Activated CD8-positive, alpha-beta memory T cell treated with anti-CD3 and anti-CD28 coated beads, Interleukin-2, amount 10 ng/mL, durations not matched to agents 7 days and 5 days (primary cell): ENCODE measurements at regions not wholly inside any gene's neighbourhood (a gene's known extent, or its start where the extent isn't known, plus 50 kb on each side); places are given as distances from the start of the nearest gene placed in this dataset.

Experiments
- ATAC-seq: fragments of 150-1000 bp; cut with Tn5 transposase; one replicate; pipeline ENCODE4 v1.10.0; 2021; ENCODE audit warnings: moderate library complexity
- CTCF ChIA-PET: fragments of 350-600 bp; sonication (Branson Sonifier 250); formaldehyde crosslinking; loops from one replicate; lab custom pipeline; 2021; ENCODE audit warnings: antibody characterized with exemption; lab: Charles Lee
- DNase-seq: peaks from one replicate; pipeline ENCODE4 v3.0.0-alpha.2; 2020
- H3K27ac Mint-ChIP-seq: one replicate; pipeline ENCODE4 v1.8.0; 2021; ENCODE audit warnings: mild to moderate bottlenecking, mixed read lengths
- H3K27me3 Mint-ChIP-seq: one replicate; pipeline ENCODE4 v1.8.0; 2021; ENCODE audit warnings: mixed read lengths
- H3K36me3 Mint-ChIP-seq: one replicate; pipeline ENCODE4 v1.8.0; 2021; ENCODE audit warnings: mild to moderate bottlenecking, mixed read lengths
- H3K4me1 Mint-ChIP-seq: one replicate; pipeline ENCODE4 v1.8.0; 2021; ENCODE audit warnings: mixed read lengths
- H3K4me3 Mint-ChIP-seq: one replicate; pipeline ENCODE4 v1.8.0; 2021; ENCODE audit warnings: mild to moderate bottlenecking, moderate library complexity, mixed read lengths
- H3K9me3 Mint-ChIP-seq: one replicate; pipeline ENCODE4 v1.8.0; 2022; ENCODE audit warnings: low read depth, mixed read lengths

GRCh38 chr2:33903215-33903614 lies 304.1 kb upstream of the FAM98A start:
- CTCF ChIA-PET: no interaction called here
- peaks cover 2% of the 10 kb centered on the region for H3K9me3 Mint-ChIP-seq
- DNase-seq (no peak), ATAC-seq (no peak)
- no peak overlapping the region for H3K27ac Mint-ChIP-seq
- H3K27me3 Mint-ChIP-seq: no peaks in the 10 kb centered on the region
- H3K4me3 Mint-ChIP-seq: no peak overlapping the region
- no peaks in the 10 kb centered on the region for H3K4me1 Mint-ChIP-seq
- H3K36me3 Mint-ChIP-seq: no peaks in the 10 kb centered on the region

GRCh38 chr2:33900610-33901009 lies 301.5 kb upstream of the FAM98A start:
- DNase-seq (no peak), ATAC-seq (no peak)
- no peaks in the 10 kb centered on the region for H3K27me3 Mint-ChIP-seq
- H3K36me3 Mint-ChIP-seq: no peaks in the 10 kb centered on the region
- CTCF ChIA-PET: no interaction called here
- no peak overlapping the region for H3K4me3 Mint-ChIP-seq
- H3K9me3 Mint-ChIP-seq: peaks cover 4% of the 10 kb centered on the region
- H3K4me1 Mint-ChIP-seq: no peaks in the 10 kb centered on the region
- H3K27ac Mint-ChIP-seq: no peak overlapping the region

GRCh38 chr2:33897741-33898140 lies 298.6 kb upstream of the FAM98A start:
- H3K36me3 Mint-ChIP-seq: no peaks in the 10 kb centered on the region
- CTCF ChIA-PET: no interaction called here
- ATAC-seq (no peak), DNase-seq (no peak)
- H3K4me1 Mint-ChIP-seq: no peaks in the 10 kb centered on the region
- no peak overlapping the region for H3K27ac Mint-ChIP-seq
- no peaks in the 10 kb centered on the region for H3K27me3 Mint-ChIP-seq
- peaks cover 6% of the 10 kb centered on the region for H3K9me3 Mint-ChIP-seq
- H3K4me3 Mint-ChIP-seq: no peak overlapping the region

DNA sequence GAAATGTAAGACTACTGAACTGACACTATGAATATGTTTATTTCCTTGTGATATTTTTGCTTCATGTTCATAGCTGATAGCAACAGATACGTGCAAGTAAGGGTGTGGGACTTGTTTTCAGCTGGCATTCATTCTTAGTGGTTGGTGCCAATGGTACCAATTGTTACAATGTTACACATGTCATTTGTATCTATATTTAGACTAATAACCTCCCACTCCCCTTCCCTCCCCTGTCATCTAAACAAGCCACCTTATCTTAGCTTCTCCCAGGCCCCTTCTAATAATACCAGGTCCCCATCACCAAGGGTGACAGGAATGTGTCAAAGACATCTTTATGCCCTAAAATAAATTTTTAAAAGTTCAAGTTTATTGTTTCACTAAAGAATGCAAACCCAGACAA lies 294.7 kb upstream of the FAM98A start:
- no peaks in the 10 kb centered on the region for H3K36me3 Mint-ChIP-seq
- H3K9me3 Mint-ChIP-seq: peaks cover 6% of the 10 kb centered on the region
- no peak for ATAC-seq
- H3K4me3 Mint-ChIP-seq: no peak overlapping the region
- no peak for DNase-seq
- no peaks in the 10 kb centered on the region for H3K4me1 Mint-ChIP-seq
- CTCF ChIA-PET: no interaction called here
- no peaks in the 10 kb centered on the region for H3K27me3 Mint-ChIP-seq
- H3K27ac Mint-ChIP-seq: no peak overlapping the region

- Mint-ChIP-seq H3K36me3 (no peaks in the 10 kb centered on the region), H3K4me1 (no peaks in the 10 kb centered on the region), H3K27ac (no peak overlapping the region), H3K4me3 (no peak overlapping the region), H3K9me3 (peaks cover 6% of the 10 kb centered on the region), H3K27me3 (no peaks in the 10 kb centered on the region)
- CTCF ChIA-PET: no interaction called here
- ATAC-seq (no peak), DNase-seq (no peak)
Measured at GRCh38 chr2:33891616-33892015, 292.5 kb upstream of the FAM98A start.

DNA sequence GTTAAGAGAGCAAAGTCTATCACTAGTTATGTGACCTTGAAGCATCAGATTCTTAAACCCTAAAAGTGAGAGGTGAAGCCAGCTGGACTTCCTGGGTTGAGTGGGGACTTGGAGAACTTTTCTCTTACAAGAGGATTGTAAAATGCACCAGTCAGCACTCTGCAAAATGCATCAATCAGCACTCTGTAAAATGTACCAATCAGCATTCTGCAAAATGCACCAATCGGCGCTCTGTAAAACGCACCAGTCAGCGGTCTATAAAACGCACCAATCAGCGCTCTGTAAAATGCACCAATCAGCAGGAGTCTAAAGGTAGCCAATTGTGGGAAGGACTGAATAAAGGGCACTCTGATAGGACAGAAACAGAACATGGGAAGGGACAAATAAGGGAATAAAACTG lies 291.6 kb upstream of the FAM98A start:
- no peak overlapping the region for H3K4me3 Mint-ChIP-seq
- no peaks in the 10 kb centered on the region for H3K4me1 Mint-ChIP-seq
- no peaks in the 10 kb centered on the region for H3K27me3 Mint-ChIP-seq
- no peak for DNase-seq
- CTCF ChIA-PET: no interaction called here
- peaks cover 4% of the 10 kb centered on the region for H3K9me3 Mint-ChIP-seq
- H3K36me3 Mint-ChIP-seq: no peaks in the 10 kb centered on the region
- no peak overlapping the region for H3K27ac Mint-ChIP-seq
- ATAC-seq: no peak

DNA sequence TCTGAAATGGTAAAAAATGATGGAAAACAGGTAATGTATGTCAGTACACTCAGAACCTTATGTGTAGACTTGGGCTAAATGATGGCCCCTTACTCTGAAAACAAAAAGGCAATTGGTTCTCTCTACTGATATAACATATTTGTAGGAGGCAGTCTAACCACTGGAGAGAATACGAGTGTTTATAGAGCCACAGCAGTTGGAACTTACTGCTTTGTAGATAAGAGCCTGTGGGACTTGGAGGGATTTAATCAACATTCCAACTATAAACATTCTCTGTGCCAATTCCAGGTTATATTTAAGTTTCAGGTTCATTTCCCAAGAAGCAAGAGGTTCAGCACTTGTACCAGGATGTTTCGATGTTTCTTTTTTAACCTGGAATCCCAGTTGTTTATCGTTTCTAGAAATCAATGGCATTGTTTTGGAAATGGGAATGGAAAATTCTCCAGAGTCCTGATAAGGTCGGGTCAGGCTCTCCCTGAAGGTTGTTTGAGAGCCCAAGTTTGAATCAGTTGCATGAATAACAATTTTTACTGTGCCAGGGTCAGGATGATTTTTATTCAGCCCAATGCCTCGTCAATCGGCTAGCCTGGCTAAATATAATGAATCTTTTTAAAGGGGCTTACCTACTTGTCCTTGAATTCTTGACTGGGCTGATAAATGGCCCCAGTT lies 278.4 kb upstream of the FAM98A start:
- Mint-ChIP-seq H3K27ac (no peak overlapping the region), H3K4me3 (no peak overlapping the region), H3K27me3 (no peaks in the 10 kb centered on the region), H3K36me3 (no peaks in the 10 kb centered on the region), H3K4me1 (no peaks in the 10 kb centered on the region), H3K9me3 (peaks cover 2% of the 10 kb centered on the region)
- no peak for DNase-seq
- ATAC-seq: no peak
- CTCF ChIA-PET: no interaction called here

- Mint-ChIP-seq H3K4me3 (no peak overlapping the region), H3K36me3 (no peaks in the 10 kb centered on the region), H3K4me1 (no peaks in the 10 kb centered on the region), H3K27me3 (no peaks in the 10 kb centered on the region), H3K9me3 (peaks cover 10% of the 10 kb centered on the region), H3K27ac (no peak overlapping the region)
- CTCF ChIA-PET: no interaction called here
- ATAC-seq (no peak), DNase-seq (no peak)
Measured at GRCh38 chr2:33873076-33873605, 274.0 kb upstream of the FAM98A start.

DNA sequence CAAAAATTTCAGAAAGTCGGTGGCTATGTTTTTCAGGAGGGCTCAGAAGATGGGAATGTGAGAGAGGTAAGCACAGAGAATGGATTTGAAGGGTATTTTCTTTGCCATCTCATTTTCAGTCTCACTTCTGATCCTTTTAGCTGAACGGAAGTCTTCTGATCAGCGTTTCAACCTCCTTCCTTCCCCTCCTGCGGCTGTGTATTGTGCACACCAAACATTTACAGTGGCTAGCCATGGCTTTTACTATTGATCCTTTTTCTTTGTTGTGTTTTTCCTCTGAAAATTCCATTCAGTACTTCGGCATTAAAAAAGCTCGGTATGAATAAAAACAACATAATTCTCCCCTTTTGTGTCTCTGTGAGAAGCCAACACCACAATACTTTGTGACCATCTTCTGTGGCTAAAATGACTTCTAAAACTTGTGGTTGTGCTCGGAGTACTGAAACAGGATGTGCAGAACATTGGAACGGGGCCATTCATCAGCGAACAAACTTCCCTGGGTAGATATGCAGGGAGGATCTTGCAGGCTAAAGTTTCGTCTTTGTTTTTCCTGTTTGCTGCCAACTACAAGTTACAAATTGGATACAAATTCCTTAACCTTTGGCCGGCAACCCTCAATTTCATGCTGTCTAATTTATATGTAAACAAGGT lies 260.8 kb upstream of the FAM98A start:
- CTCF ChIA-PET: no interaction called here
- Mint-ChIP-seq H3K27ac (no peak overlapping the region), H3K27me3 (no peaks in the 10 kb centered on the region), H3K4me3 (no peak overlapping the region), H3K36me3 (no peaks in the 10 kb centered on the region), H3K4me1 (no peaks in the 10 kb centered on the region), H3K9me3 (peaks cover 5% of the 10 kb centered on the region)
- DNase-seq (no peak), ATAC-seq (no peak)

GRCh38 chr2:33859176-33859575 lies 260.1 kb upstream of the FAM98A start:
- Mint-ChIP-seq H3K27ac (no peak overlapping the region), H3K36me3 (no peaks in the 10 kb centered on the region), H3K9me3 (peaks cover 5% of the 10 kb centered on the region), H3K4me1 (no peaks in the 10 kb centered on the region), H3K4me3 (no peak overlapping the region), H3K27me3 (no peaks in the 10 kb centered on the region)
- ATAC-seq (no peak), DNase-seq (no peak)
- CTCF ChIA-PET: no interaction called here

GRCh38 chr2:33848486-33848885 lies 249.4 kb upstream of the FAM98A start:
- H3K27ac Mint-ChIP-seq: no peak overlapping the region
- ATAC-seq (no peak), DNase-seq (no peak)
- CTCF ChIA-PET: no interaction called here
- H3K4me3 Mint-ChIP-seq: no peak overlapping the region
- no peaks in the 10 kb centered on the region for H3K4me1 Mint-ChIP-seq
- no peaks in the 10 kb centered on the region for H3K27me3 Mint-ChIP-seq
- no peaks in the 10 kb centered on the region for H3K36me3 Mint-ChIP-seq
- peaks cover 13% of the 10 kb centered on the region for H3K9me3 Mint-ChIP-seq

- no peaks in the 10 kb centered on the region for H3K4me1 Mint-ChIP-seq
- H3K27me3 Mint-ChIP-seq: no peaks in the 10 kb centered on the region
- no peak overlapping the region for H3K4me3 Mint-ChIP-seq
- peaks cover 5% of the 10 kb centered on the region for H3K9me3 Mint-ChIP-seq
- CTCF ChIA-PET: no interaction called here
- no peak overlapping the region for H3K27ac Mint-ChIP-seq
- ATAC-seq: no peak
- no peak for DNase-seq
- no peaks in the 10 kb centered on the region for H3K36me3 Mint-ChIP-seq
Measured at GRCh38 chr2:33839791-33840190, 240.7 kb upstream of the FAM98A start.

- DNase-seq (no peak), ATAC-seq (no peak)
- no peaks in the 10 kb centered on the region for H3K4me1 Mint-ChIP-seq
- peaks cover 7% of the 10 kb centered on the region for H3K9me3 Mint-ChIP-seq
- no peaks in the 10 kb centered on the region for H3K27me3 Mint-ChIP-seq
- no peak overlapping the region for H3K4me3 Mint-ChIP-seq
- no peak overlapping the region for H3K27ac Mint-ChIP-seq
- H3K36me3 Mint-ChIP-seq: no peaks in the 10 kb centered on the region
- CTCF ChIA-PET: no interaction called here
Measured at GRCh38 chr2:33836628-33837027, 237.5 kb upstream of the FAM98A start.

DNA sequence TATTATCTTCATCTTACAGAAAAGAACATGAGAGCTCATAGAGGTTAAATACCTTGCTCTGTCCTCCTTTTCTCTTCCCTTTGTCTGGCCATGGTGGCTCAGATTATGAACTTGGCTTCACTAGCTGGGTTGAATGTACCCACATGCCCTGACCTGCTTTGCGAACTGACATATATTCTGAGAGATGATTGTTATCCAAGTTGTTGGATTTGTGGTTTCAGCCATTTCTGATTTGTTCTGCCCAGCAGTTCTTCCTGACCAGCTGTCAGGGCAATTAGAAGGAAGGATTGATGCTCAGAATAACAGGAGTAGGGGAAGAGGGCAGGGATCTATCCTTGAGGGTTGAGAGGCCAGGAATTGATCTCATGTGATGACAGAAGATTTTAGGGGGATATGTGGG lies 236.8 kb upstream of the FAM98A start:
- no peaks in the 10 kb centered on the region for H3K36me3 Mint-ChIP-seq
- peaks cover 7% of the 10 kb centered on the region for H3K9me3 Mint-ChIP-seq
- ATAC-seq: no peak
- H3K4me1 Mint-ChIP-seq: no peaks in the 10 kb centered on the region
- no peak overlapping the region for H3K27ac Mint-ChIP-seq
- no peak overlapping the region for H3K4me3 Mint-ChIP-seq
- no peak for DNase-seq
- CTCF ChIA-PET: no interaction called here
- H3K27me3 Mint-ChIP-seq: no peaks in the 10 kb centered on the region
